HG02970 (cell line): ENCODE measurements at regions not wholly inside any gene's neighbourhood (a gene's known extent, or its start where the extent isn't known, plus 50 kb on each side); places are given as distances from the start of the nearest gene placed in this dataset.

Experiments used
- ATAC-seq: cut with Tn5 transposase; IDR thresholded peaks from one replicate; pipeline ENCODE4 v1.9.1; 2021; ENCODE audit warnings: mild to moderate bottlenecking, moderate library complexity, moderate number of reproducible peaks; ENCODE audit not compliant: unreplicated experiment, low FRiP score

DNA sequence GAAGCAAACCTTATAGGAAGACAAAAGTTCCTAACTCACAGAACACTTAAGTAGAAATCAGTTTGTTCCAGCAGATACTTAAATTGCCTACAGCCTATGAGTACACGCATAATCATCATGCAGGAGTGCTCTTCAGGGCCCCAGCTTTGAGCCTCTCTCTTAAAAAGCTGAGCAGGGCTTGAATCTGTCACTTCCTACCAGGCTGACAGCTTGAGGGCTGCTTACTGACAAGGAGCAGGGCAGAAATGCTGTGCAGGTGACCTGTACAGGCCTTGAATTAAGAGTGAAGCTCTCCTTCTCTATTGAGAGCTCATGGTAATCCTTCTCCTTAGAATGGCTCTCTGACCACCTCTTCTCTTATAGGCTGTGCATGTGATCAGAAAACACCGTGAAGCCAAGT is 66.5 kb upstream of the MAST4 start:
- no peak for ATAC-seq

DNA sequence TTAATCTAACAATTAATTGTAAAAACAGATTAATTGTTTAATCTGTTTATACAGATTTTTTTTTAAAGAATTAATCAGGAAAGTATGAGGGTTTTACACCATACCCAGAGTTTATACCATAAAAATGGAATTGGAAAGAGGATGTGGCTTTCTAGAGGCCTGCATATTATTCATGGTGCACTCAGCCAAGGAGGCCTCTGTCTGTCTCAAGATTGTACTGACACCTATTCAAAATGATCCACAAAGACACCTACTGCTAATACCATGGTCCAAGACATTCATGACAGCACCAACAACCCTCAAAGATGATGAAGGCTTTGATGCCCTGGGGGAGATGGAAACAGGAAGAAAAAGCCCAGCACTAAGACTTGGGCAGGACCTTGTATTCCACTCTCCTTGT is 58.1 kb upstream of the MAST4 start:
- no peak for ATAC-seq

DNA sequence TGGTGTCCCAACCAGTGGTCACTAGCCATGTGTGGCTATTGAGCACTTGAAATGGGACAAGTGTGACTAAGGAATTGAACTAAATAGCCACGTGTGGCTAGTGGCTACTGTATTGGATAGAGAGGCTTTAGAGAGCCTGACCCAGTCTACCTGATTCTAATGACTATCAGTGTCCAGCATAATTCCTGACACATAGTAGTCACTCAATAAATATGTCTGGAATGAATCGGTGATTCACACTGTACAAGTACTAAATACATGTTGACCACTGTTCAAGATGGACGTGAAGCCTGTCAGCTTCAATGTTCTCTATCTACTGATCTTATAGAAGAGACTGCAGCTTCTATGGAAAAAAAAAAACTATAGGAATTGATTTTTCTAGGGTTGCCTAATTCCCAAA is 57.7 kb upstream of the MAST4 start:
- no peak for ATAC-seq

DNA sequence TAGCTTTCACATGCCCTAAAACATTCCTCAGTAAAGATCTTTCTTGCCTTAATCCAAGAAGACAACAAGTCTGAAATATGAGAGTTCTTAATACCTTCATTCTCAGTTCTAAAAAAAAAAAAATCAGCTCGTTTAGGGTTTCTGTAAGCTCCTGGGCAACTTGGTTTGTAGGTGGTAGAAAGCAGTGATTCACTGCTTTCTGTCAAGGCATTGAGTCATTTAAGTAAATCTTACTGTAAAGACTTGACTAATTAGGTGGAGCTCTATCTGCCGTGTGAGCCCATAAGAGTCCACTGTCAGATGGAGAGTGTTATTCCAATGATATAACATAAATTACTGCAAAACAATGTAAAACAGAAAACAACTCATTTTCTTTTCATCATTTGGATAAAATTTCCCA is 56.1 kb upstream of the MAST4 start:
- no peak for ATAC-seq

DNA sequence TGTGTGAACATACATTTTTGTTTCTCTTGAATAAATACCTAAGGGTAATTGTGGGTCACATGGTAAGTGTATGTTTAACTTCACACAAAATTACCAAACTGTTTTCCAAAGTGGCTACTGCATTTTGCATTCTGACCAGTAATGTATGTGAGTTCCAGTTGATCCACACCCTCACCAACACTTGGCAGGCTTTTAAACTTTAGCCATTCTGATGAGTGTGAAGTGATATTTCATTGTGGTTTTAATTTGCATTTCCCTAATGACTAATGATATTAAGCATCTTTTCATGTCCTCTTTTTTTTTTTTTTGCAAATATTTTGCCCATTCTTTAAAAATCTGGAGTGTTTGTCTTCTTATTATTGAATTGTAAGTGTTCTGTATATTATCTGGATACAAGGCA is 53.5 kb upstream of the MAST4 start:
- ATAC-seq, result no peak
